Stimulated activated naive CD4-positive, alpha-beta T cell (primary cell): ENCODE measurements at regions not wholly inside any gene's neighbourhood (a gene's known extent, or its start where the extent isn't known, plus 50 kb on each side); places are given as distances from the start of the nearest gene placed in this dataset.

Source experiments
- DNase-seq, 6 experiments: peaks; one replicate each; lab custom pipeline; 2025; lab: John Stamatoyannopoulos, UW

DNA sequence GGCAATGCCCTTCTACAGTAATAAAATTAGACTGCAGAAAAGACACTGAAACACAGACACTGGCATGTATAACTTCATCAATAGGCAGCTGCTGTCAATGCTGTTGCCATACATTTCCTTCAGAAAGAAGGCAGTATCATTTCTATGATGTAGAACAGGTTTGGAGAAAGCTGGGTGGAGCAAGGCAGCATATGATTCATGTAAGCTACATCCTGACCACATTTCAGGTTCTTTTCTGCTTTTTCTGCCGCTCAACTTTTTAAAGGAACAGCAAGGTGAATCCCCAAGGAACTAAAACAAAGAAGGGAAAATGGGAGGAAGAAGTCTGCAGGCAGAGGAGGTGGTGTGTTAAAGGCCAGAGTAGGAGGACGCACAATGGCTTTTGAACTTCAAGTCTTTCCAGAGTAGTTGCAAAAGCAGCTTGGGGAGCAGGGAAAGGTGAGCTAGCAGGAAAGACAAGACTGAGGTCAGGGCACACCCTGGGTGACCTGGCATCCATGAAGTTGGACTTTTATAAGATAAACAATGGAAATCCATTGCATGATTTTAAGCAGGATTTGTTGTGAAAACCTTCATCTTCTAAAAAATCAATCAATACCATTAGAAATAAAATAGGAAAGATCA is 142.1 kb downstream of the MED10 start:
- no peak for DNase-seq

GRCh38 chr5:6235726-6236125 is 142.6 kb downstream of the MED10 start:
- DNase-seq = no peak

DNA sequence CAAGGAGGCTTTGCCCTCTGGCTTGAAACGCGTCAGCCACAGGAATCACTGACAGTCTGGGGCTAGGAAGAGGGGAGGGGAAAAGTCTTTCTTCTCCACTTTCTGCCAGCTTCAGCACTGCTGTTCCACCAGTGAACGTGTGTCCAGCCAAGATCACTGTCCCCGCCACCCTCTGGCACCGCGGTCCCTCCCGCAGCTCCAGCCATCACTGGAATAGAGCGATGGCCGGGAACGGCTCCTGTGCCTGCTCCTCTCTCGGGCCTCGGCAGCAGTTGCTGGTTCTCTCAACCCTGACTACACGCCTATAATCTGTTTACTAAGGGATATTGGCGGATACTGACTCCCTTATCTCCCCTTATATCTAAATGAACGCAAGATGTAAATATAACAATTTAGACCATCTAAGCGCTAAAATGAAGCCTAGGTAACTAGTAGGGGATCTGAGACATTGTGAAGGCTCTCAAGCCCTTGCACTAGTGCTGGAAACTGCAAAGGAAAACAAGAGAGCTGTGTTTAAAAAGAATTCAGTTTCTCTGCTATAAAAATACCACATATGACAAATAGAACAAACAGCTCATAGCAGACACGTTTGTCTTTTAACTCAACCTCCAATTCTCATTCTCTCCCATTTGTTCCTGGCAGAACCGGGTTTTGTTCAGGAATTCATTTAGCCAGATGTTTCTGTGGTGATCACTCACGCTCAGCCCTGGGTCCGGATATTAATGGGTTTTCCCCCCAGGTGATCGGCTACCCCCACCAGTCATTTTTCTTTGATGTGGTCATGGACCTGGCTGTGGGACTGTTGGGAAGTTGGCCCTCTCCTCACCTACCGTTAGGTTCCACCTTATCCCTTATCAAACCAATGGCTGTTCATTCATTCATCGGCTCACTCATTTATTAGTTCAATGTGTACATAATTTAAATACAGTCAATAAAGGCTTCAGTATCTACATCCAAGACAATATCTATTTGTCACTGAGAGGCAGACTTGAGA is 149.8 kb downstream of the MED10 start:
- DNase-seq = no peak

GRCh38 chr5:6225121-6225607 is 153.2 kb downstream of the MED10 start:
- DNase-seq = no peak

DNA sequence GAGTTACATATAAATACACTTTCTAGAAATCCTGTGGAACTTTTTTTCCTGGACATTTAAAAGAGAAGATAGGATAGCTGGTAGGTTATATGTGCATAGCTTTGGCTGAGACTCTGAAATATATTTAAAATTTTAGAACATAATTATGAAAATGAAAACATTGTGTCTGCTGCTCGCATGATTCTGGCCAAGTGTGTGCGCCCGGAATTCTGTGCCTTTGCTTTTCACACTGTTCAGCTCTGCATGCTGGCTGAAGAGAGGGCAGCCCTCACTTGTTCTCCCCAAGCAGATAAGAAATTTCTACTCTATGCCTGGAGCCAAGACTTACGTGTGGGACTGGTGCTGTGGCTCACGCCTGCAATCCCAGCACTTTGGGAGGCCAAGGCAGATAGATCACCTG is 153.9 kb downstream of the MED10 start:
- no peak for DNase-seq

DNA sequence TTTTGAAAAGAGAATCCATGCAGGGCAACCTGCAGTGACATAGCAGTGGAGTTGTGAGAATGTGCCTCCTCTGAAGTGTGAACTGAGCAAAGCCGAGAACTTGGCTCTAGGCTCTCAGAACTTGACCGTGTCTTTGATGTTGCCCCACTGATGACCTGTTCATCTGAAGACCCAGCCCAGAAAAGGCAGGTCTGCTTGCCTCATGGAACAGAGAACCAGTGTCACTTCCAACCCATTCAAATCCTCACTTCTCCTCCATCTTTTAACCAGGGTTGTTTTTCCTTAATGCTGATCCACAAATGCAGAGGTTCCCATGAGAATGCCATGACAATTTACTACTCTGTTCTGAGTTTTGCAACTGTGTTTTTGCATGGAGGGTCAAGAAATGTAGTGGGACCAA is 155.4 kb downstream of the MED10 start:
- no peak for DNase-seq

- no peak for DNase-seq
Observed at GRCh38 chr5:6222121-6222520, 156.2 kb downstream of the MED10 start.

- DNase-seq = no peak
Observed at GRCh38 chr5:6221141-6221626, 157.2 kb downstream of the MED10 start.

- DNase-seq = no peak
Observed at GRCh38 chr5:6220346-6221088, 157.8 kb downstream of the MED10 start.

DNA sequence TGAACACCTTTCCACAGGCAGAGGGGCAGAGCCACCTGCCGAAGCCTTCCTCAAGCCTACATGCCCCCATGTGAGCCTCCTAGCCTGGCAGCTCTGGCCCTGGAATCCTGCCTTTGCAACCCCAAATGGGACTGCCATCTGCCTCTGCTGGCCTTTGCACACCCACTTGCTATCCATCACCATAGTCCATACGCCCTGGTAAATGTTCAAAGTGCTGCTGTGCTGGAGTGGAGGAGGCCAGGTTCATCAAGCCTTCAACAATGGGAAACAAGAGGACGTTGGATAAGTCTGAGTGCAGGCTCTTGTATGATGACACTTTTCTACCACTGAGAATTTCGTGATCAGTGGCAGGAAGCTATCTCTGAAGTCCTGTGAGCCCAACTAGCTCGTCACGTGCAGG is 159.8 kb downstream of the MED10 start:
- no peak for DNase-seq

DNA sequence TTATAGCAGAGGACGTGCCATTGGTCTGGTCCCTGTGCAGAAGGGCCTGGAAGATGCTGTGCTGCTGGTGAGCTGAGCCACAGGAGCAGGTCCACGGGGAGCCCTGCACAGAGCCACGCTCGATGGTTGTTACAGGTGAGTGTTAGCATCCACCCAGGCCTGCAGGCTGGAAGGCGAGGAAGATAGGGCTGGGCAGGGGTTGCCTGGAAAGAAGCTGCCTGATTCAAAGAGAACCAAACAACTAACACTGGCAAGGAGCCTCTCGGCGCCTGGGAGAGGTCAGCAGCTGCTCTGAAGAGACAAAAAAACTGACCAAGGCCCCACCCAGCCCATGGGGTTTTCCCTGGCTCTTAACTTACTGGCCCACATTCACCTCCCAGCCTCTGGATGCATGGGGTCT is 160.2 kb downstream of the MED10 start:
- no peak for DNase-seq

- DNase-seq = no peak
Observed at GRCh38 chr5:6216471-6217075, 161.8 kb downstream of the MED10 start.

DNA sequence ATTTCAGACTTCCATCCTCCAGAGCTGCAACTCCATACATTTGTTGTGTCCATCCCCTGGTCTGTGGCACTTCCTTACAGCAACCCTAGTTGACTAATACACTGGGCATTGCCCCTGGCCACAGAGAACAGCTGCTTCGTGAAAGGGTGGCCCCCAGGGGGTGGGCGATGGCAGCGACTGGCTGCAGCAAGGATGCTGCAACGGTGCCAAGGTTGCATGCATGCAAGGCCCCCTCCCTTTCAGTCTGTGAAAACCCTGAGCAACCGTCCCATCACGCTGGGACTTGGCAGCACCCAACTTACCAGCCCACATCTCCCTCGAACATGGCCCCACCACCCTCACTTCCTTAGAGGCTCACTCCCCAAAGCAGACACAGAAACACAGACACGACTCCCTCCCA is 162.5 kb downstream of the MED10 start:
- no peak for DNase-seq

GRCh38 chr5:6212244-6212643 is 166.1 kb downstream of the MED10 start:
- no peak for DNase-seq

DNA sequence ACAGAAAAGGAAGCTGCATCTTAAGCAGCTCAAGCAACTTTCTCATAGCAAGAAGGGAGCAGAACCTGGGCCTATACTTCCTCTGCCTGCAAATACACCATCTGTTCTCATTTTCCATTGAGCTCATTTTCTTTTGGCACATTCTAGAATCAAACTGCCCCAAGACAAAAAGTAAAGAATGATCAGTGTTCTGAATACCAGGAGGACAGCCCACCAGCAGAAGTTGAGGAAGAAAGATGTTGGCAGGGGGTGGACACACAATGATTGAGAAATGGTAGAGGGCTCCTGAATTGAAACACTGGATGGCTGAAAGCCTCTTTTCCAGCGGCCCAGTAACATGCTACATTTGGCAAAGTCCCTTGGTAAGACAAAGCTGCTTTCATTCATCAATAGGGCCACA is 171.8 kb downstream of the MED10 start:
- no peak for DNase-seq

DNA sequence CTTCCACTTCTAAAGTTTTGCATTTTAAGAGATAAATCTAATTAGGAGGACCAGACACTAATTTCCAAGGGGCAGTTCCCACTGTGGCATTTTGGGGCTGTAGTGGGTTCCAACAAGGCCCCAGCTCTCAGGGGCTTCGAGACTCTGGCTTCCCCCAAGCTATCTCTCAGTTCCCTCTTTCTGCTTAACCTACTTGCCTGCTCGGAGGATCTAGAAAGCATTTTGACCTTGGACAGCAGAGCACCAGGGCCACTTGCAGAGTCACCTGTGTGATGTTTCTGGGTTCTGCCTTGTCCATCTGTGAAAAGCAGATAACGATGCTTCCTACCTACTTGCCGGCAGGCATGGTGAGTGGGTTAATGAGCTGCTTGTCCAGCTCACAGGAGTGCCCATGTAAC is 175.4 kb downstream of the MED10 start:
- no peak for DNase-seq

DNA sequence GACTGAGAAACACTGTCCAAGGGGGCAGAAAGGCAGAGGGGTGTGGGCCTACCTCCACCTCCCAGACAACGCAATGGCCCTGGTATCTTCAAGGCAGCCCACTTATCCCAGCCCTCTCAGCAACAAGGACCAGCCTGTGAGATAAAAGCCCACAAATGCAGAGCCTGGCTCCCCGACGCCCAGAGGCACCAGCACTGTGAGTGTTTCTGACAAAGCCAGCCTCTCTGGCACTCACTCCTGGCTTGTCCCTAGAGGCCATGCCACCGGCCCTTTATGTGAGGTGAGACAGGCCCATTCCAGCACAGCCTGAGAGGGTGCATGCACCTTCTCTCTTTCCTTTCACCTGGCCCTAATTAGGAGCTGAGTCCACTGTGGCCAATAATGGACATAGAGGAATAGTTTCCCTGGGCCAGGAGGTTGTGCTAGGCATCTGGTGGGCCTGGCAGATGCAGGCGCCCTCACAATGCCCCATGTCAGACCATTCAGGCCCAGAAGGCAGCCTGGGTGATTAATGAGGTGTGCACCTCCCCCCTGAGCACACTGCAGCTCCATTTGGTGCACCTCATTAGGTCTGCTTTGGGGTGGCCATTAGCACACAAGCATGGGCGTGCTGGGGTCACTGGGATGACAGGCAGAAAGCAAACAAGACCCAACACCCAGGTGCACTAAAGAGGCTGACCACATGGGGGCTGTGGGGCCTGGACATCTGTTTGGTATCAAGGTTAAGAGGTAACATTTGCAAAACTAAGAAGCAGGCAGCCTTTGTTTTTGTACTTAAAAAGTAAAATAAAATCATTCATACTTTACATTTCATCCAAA is 176.0 kb downstream of the MED10 start:
- DNase-seq = no peak

DNA sequence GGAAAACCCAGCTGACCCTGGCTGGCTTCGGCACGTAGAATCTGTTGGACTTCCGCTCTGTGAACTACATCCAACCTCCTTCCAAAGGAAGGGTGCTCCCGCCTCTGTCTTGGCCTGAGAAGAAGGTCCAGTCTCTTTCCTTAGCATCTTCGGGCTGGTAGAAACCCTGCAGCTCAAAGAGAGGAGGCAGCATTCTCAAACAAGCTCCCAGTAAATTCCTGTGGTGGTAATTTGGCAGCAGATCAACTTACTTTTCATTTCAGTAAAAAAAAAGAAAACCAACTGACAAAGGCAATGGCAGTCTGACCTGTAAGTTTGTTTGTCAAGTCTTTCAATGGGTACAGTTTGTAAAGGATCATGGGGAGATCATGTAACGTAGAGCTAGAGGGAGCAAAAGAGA is 176.7 kb downstream of the MED10 start:
- DNase-seq = no peak

DNA sequence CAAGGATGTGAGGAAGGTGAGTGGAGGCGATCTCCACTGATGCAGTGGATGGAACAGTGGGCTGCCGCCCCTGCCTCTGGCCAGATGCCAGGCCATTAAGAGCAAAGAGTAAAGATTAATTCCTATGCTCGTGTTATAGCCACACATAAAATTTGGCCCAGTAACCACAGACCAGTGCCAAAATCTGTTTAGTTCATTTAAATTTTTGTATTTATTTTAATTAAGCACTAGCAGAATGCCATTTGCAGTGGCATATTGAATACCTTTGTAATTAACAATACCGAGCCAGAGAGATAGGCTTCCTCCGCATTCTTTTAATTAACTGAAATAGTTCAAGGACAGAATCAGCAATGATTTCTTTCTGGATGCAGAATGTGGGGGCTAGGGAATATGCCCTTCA is 179.8 kb downstream of the MED10 start:
- no peak for DNase-seq

- DNase-seq = no peak
Observed at GRCh38 chr5:6197427-6197826, 180.9 kb downstream of the MED10 start.

GRCh38 chr5:6195711-6196358 is 182.5 kb downstream of the MED10 start:
- DNase-seq = no peak
